Activated naive CD4-positive, alpha-beta T cell treated with anti-CD3 and anti-CD28 coated beads, Interleukin-2, amount 50 U/mL, for 16 hours (primary cell): ENCODE measurements at regions not wholly inside any gene's neighbourhood (a gene's known extent, or its start where the extent isn't known, plus 50 kb on each side); places are given as distances from the start of the nearest gene placed in this dataset.
"Not testable (repeated sequence)": the region's sequence is repeated elsewhere in the genome, so short reads cannot be mapped to it uniquely, and the experiment has no call there.

Experiments
- DNase-seq: peaks from one replicate; pipeline ENCODE4 v3.0.0-alpha.2; 2020

DNA sequence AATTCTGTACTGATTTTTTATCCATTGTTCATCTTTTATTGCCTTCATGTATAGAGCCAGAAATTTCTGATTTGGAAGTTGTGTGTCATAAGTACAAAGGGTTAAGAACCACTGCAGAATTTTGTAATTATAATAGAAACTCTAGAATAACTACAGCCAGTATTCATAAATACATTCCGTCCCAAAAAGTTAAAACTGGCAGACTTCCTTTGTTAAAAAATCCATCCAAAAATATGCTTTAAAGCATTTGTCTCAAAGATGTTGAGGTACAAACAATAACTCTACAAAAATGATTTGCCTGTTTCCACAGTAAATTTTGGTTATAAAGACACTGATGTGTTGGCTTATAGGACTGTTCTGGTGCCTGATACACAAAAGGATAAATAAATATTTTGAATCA is 436.6 kb downstream of the DTWD2 start:
- no peak for DNase-seq

DNA sequence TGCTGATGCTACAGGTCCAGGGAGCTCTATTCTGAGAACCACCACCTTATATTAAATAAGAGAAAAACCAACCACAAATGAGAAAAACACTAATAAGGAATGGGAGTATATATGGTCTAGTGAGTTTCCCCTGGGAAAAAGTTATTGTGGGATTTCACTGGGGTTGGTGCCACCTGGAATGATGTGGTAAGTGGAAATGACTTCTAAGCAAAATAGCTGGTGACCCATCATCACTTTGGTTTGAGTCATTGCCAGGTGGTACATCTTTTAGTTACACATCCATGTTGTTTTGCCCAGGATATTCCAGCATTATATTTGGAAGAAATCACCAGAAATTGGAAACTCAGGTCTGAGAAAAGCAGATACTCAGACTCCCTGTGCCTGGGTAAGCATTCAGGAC is 437.3 kb downstream of the DTWD2 start:
- DNase-seq = no peak

DNA sequence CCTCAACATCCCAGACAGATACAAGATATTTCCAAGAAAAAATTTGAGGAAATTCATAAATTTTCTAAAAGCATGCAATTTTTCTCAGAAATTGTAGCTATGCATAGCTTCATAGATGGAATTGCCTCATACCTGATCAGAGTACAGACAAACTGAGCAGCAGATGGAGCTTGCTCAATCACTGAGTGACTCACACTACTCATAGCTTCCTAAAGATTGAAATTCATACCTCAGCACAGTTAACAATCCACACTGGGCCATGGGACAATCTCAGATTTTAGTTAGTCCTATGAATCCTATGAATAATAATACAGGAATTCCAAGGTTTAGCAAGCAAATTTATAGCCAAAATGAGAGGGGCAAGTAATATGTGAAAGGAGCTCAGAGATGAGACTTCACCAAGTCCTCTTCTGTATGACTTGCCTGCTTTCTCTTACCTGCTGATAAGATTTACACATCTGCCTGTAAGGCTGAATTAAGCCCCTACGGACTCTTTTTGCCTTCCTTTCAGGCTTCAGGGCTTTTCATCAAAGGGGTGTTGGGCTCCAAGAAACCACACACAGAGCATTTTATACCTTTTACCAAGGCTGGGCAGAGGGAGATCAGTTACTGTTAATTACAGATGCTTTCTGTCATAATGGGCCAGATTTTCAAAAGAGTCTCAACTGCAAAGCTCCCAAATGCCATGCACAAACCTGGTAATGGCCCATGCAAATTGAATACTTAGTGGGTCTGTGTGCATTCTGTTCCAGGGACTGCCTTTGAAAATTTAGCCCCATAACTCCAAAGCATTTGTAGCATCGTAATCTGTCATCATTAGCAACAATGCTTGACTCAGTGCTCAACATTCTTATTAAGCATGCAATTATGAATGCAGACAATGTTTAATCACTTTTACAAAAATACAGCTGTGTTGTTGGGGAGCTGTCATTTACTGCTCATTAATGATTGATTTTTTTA is 439.3 kb downstream of the DTWD2 start:
- no peak for DNase-seq

GRCh38 chr5:118545470-118545869 is 442.9 kb downstream of the DTWD2 start:
- no peak for DNase-seq

GRCh38 chr5:118544887-118545449 is 443.4 kb downstream of the DTWD2 start:
- DNase-seq = no peak

DNA sequence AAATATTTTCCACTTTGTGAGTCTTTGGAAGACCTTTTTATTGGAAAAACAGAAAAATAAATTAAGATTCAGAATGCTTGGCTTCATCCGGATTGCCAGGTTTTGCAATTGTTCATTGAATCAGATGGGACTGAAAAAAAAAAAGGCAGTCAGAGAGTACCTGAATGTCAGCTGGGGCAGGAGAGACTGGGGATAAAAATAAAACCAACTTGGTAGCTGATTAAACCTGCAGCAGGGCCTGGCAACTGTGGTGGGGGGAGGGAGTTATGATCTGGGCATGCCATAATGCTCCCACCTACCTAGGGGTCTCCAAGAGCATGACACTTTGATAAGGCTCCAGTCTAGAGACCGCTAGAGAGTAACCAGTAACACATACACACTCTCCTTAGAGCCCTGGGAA is 454.4 kb downstream of the DTWD2 start:
- DNase-seq = no peak

DNA sequence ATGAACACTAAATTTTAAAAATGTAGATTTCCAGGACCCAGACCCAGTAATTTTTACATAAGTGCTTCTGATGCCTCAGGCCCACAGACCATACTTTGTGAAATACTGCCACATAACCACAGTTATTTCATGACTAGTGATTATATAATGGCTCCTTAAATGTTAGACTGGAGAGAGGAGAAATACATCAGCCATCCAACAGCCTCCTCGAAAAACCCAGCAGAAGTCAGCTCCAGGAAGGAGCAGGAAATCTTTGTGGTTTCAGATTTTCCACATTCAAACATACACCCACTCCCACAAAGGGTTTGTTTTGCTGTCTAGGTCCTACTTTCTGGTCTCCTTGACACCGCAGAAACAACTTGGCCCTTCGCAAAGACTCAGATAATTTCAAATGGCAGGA is 455.2 kb downstream of the DTWD2 start:
- DNase-seq = no peak

- DNase-seq = no peak
Measured at GRCh38 chr5:118531276-118531675, 457.1 kb downstream of the DTWD2 start.

GRCh38 chr5:118529361-118530144 is 458.8 kb downstream of the DTWD2 start:
- DNase-seq = no peak

DNA sequence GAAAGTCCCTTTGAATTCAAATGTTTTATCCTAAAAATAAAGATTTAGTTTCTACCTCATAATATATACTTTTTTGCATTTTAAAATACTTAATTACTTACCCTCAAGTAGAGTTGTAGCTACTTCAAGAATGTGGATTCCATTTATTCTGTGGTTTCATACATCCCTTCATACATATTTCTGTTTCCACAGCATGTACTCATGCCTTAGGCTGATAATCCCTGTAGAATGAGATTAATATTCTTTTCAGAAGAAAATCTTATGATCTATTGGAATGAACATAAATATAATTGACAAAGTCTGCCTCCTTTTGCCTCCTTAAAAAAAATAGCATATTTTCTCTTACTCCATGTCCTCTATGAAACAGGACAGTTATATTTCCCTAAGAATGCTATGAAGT is 465.7 kb downstream of the DTWD2 start:
- no peak for DNase-seq

GRCh38 chr5:118520771-118521415 is 467.5 kb downstream of the DTWD2 start:
- DNase-seq = no peak

DNA sequence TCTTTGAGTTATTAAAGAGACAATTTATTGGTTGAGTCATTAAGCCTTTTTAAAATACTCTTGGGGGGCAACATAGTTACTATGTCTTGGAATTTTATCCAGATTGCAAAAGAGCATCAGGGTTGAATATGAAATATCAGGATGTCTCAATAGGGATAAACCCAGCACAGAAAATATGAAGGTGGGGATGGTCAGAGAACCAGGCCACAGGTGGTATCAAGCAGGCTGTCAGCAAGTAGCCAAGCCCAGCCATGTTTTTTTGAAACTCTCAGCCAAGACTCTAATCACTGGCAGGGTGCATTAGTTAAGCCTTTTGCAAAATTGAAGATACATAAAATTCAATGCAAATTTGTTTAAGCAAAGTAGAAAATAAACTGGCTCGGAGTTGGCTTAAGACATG is 468.9 kb downstream of the DTWD2 start:
- no peak for DNase-seq

DNA sequence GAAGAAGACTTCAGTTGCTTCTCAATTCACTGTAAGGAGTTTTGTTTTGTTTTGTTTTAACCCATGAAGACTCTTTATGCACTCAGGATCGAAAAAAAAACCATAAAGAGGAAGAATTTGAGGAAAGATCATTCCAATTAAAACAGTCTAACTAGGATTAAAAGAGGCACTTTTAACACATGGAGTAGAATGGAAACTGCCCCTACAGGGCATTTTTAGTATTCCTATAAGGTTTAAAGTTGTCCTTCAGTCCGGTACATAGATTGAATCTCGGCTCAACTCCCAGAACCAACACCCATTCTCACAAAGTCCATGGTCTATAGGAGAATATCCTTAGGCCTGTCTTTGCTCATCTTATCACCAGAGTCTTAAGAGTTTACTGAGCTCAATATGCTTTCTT is 469.6 kb downstream of the DTWD2 start:
- DNase-seq = no peak

GRCh38 chr5:118511846-118512245 is 476.5 kb downstream of the DTWD2 start:
- DNase-seq = no peak

GRCh38 chr5:118506217-118506852 is 482.0 kb downstream of the DTWD2 start:
- DNase-seq = no peak

DNA sequence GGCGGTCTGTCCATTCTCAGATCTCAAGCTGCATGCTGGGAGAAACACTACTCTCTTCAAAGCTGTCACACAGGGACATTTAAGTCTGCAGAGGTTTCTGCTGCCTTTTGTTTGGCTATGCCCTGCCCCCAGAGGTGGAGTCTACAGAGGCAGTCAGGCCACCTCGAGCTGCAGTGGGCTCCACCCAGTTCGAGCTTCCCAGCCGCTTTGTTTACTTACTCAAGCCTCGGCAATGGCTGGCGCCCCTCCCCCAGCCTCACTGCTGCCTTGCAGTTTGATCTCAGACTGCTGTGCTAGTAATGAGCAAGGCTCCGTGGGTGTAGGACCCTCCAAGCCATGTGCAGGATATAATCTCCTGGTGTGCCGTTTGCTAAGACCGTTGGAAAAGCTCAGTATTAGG is 486.1 kb downstream of the DTWD2 start:
- DNase-seq = not testable (repeated sequence)

- DNase-seq = no peak
Measured at GRCh38 chr5:118491351-118491750, 497.0 kb downstream of the DTWD2 start.

- DNase-seq = no peak
Measured at GRCh38 chr5:118486647-118487225, 501.6 kb downstream of the DTWD2 start.

GRCh38 chr5:118479285-118479684 is 509.1 kb downstream of the DTWD2 start:
- DNase-seq = no peak

DNA sequence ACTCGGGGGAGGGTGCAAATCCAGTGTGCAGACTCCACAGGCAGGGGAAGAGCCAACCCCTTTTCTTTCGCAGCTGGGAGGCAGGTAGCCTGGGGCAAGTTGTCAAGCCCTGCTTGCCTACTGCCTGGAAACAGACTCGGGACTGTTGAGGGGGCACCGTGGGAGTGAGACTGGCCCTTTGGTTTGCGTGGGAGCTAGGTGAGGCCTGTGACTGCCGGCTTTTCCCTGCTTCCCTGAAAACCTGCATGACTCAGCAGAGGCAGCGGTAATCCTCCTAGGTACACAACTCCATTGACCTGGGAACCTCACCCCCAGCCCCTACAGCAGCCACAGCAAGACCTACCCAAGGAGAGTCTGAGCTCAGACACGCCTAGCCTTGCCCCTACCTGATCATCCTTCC is 509.5 kb downstream of the DTWD2 start:
- DNase-seq = no peak

DNA sequence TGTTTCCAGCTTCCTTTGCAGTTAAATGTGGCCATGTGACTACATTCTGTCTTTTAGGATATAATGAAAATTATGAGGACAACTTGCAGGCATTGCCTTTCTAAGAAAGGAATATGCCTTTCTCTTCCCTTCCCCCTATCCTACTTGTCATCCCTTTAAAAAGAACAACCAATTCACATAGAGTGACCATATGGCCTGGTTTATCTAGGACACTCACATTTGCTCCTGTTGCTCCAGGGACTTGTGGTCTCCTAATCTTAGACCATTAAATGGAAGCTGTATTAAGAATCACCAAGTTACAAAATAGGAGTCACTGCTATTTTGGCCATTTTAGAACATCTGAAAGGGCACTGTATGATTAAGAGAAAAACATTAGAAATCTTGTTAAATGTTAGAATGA is 520.3 kb downstream of the DTWD2 start:
- DNase-seq = no peak

DNA sequence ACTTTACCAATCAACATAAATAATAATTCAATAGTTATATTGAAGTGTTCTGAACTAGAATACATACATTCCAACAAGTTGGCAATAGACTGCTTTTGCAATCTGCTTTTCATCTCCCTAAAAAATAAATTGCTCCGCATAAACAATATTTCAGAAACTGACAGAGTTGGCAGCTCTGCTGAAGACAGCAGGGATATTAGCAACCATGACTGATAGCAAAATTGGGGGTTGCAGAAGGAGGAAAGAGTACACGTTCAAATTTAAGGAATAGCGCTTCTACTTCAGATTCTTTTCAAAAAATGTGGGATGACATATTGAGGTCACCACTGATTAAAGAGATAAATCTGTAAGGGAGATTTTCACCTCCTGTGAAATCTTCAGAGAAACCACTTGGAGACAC is 521.2 kb downstream of the DTWD2 start:
- no peak for DNase-seq
